MM.1S (cell line): ENCODE measurements at regions not wholly inside any gene's neighbourhood (a gene's known extent, or its start where the extent isn't known, plus 50 kb on each side); places are given as distances from the start of the nearest gene placed in this dataset.

ENCODE experiments used
- CTCF ChIP-seq: fragments of 300-600 bp; sonication (generic); IDR thresholded peaks from 2 replicates; pipeline ENCODE4 v1.5.1; 2016; ENCODE audit warnings: antibody characterized with exemption, low read length, mixed read lengths
- EZH2phosphoT487 ChIP-seq: fragments of 300-600 bp; sonication (generic); IDR thresholded peaks from 2 replicates; pipeline ENCODE4 v1.6.1; 2018; ENCODE audit warnings: antibody characterized with exemption, low read length

GRCh38 chr12:114122016-114122415 lies 155.9 kb upstream of the RBM19 start:
- no peak for TF ChIP-seq CTCF
- TF ChIP-seq EZH2phosphoT487: no peak
